Thoracic aorta (tissue), 2 donors: ENCODE measurements at regions not wholly inside any gene's neighbourhood (a gene's known extent, or its start where the extent isn't known, plus 50 kb on each side); places are given as distances from the start of the nearest gene placed in this dataset.
A peak's percentile ranks its signal among the peaks of the same experiment; 100 is the strongest.

Source experiments
- ATAC-seq: fragments of 150-250 bp; one replicate; pipeline ENCODE4 v1.8.0; 2017; ENCODE audit warnings: low read depth; ENCODE audit not compliant: insufficient number of reproducible peaks, low FRiP score
- DNase-seq: peaks from one replicate; pipeline ENCODE4 v3.0.0-alpha.2; 2020; ENCODE audit warnings: low spot score
- H3K27ac ChIP-seq, 2 donors: fragments of 200-600 bp; sonication (generic); 1 replicate in 1 of 2; 2 replicates in 1 of 2; pipeline ENCODE4 v1.5.1; 2016; ENCODE audit warnings: mild to moderate bottlenecking in 2 of 2, moderate library complexity in 2 of 2
- H3K27me3 ChIP-seq: fragments of 200-600 bp; sonication (generic); replicated peaks from 2 replicates; pipeline ENCODE4 v1.6.0; 2016; ENCODE audit warnings: mild to moderate bottlenecking; ENCODE audit not compliant: insufficient read depth
- H3K36me3 ChIP-seq: fragments of 200-600 bp; sonication (generic); one replicate; pipeline ENCODE4 v1.5.1; 2016
- H3K4me1 ChIP-seq, 2 donors: fragments of 200-600 bp; sonication (generic); 1 replicate in 1 of 2; 2 replicates in 1 of 2; pipeline versions ENCODE4 v1.5.1 to v1.6.0; 2016; ENCODE audit warnings: low read depth in 2 of 2, mild to moderate bottlenecking in 1 of 2; ENCODE audit not compliant: control insufficient read depth in 1 of 2
- H3K4me3 ChIP-seq: fragments of 200-600 bp; sonication (generic); 2 replicates; pipeline ENCODE4 v1.5.1; 2016; ENCODE audit warnings: mild to moderate bottlenecking
- H3K9me3 ChIP-seq: fragments of 200-600 bp; sonication (generic); 2 replicates; pipeline ENCODE4 v1.5.1; 2016
- CTCF ChIP-seq: fragments of 200-600 bp; sonication (generic); IDR thresholded peaks from one replicate; pipeline ENCODE4 v1.5.1; 2019; ENCODE audit warnings: antibody characterized with exemption

- Histone ChIP-seq H3K4me3 (no peak overlapping the region), H3K9me3 (no peaks in the 10 kb centered on the region), H3K36me3 (no peaks in the 10 kb centered on the region), H3K4me1 (peaks cover 22 to 44% of the 10 kb centered on the region in 2 donors), H3K27ac (peak overlapping the region in 1 of 2 donors; percentile 35), H3K27me3 (no peaks in the 10 kb centered on the region)
- TF ChIP-seq CTCF: no peak
- DNase-seq (no peak), ATAC-seq (no peak)
Observed at GRCh38 chr2:154637456-154637855, 61.0 kb upstream of the KCNJ3 start.

- no peak for DNase-seq
- Histone ChIP-seq H3K4me3 (peak overlapping the region; percentile 8), H3K36me3 (no peaks in the 10 kb centered on the region), H3K27me3 (no peaks in the 10 kb centered on the region), H3K9me3 (no peaks in the 10 kb centered on the region), H3K27ac (peak overlapping the region in 1 of 2 donors; percentile 32), H3K4me1 (peaks cover 19 to 36% of the 10 kb centered on the region in 2 donors)
- TF ChIP-seq CTCF: no peak
- no peak for ATAC-seq
Observed at GRCh38 chr2:154638783-154639182, 59.7 kb upstream of the KCNJ3 start.

GRCh38 chr2:154640000-154640399 is 58.5 kb upstream of the KCNJ3 start:
- Histone ChIP-seq H3K4me3 (no peak overlapping the region), H3K27me3 (no peaks in the 10 kb centered on the region), H3K27ac (no peak overlapping the region), H3K9me3 (no peaks in the 10 kb centered on the region), H3K4me1 (peaks cover 19 to 29% of the 10 kb centered on the region in 2 donors), H3K36me3 (no peaks in the 10 kb centered on the region)
- DNase-seq (no peak), ATAC-seq (no peak)
- no peak for TF ChIP-seq CTCF
